ENCODE measurements at regions not wholly inside any gene's neighbourhood (a gene's known extent, or its start where the extent isn't known, plus 50 kb on each side); places are given as distances from the start of the nearest gene placed in this dataset.
"Not testable (repeated sequence)": the region's sequence is repeated elsewhere in the genome, so short reads cannot be mapped to it uniquely, and the experiment has no call there.

- DNase-seq = no peak
Measured at GRCh38 chr10:128568491-128568890, 442.3 kb upstream of the MKI67 start.

GRCh38 chr10:128568990-128569945, 443.0 kb upstream of the MKI67 start:
- DNase-seq = no peak

DNA sequence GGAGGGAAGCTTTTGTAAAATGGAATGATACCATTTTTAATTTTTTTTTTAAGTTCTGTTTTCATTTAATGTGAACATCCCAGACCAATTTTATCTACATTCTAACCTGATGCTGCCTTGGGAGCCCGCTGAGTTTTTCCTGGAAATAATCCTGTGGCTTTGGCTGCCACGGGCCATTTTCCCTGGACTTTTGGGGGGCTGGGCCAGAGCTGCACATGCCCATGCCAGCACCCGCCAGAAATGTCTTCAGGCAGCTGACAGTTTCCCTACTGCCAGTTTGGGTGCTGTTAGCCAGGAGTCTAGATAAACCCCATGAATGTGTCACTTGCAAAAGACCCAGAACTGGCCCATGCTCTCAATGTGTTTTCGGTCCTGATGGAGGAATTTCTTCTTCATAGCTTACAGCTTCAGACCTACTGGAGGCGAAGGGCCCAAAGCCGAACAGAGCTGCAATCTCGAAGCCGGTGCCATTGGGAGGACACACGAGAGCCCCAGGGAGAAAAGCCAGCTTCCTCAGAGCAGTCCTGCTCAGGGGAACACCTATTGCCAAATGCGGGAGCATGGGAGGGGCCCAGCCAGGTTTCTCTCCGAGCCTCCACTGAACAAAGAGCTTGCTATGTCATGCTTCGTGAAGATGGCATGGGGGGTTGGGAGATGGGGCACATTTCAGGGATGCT, 444.2 kb upstream of the MKI67 start:
- no peak for DNase-seq

DNA sequence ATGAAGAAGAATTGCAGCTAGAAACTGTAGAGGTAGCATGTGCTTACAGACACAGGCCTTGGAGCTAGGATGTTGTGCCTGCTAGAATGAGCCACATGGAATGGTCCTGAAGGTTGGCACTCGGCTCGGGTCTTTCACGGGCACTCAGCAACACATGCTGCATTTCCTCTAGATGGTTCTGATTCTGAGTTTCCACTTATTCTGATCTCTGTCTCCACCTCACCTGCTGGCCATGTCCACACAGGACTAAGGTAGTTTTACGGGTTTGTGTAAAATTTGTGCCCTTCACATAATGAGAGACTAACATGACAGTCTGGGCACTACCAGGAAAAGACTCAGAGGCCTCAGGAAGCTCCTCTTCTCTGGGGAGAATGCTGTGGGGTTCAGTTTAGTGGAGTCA, 444.8 kb upstream of the MKI67 start:
- no peak for DNase-seq

- no peak for DNase-seq
Measured at GRCh38 chr10:128571745-128572144, 445.5 kb upstream of the MKI67 start.

GRCh38 chr10:128572696-128573095, 446.5 kb upstream of the MKI67 start:
- no peak for DNase-seq

DNA sequence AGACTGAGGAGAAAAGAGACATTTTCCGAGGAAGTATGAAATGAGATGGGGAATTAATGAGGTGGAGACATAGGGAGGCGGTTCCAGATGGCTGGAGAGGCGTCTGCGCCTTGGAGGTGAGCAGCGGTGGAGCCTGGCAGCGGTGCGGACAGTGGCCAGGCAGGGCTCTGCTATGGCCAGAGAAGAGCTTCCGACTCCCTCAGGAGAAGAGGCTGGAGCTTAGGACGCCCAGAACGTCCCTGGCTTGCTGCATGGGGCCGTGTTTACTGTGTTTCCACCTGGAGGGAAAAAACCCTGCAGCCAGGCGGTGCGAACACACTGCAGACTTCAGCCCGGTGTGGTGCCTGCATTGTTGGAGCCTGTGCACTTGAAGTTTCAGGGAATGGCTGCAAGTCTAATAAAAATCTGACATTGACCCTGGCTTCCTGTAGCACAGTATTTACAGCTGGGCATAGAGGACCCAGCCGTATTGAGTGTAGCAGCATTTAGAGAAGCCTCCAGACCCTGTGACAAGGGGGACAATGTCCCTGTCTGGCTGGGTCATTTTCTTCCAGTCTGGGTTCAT, 447.1 kb upstream of the MKI67 start:
- no peak for DNase-seq

- no peak for DNase-seq
Measured at GRCh38 chr10:128573986-128574385, 447.8 kb upstream of the MKI67 start.

DNA sequence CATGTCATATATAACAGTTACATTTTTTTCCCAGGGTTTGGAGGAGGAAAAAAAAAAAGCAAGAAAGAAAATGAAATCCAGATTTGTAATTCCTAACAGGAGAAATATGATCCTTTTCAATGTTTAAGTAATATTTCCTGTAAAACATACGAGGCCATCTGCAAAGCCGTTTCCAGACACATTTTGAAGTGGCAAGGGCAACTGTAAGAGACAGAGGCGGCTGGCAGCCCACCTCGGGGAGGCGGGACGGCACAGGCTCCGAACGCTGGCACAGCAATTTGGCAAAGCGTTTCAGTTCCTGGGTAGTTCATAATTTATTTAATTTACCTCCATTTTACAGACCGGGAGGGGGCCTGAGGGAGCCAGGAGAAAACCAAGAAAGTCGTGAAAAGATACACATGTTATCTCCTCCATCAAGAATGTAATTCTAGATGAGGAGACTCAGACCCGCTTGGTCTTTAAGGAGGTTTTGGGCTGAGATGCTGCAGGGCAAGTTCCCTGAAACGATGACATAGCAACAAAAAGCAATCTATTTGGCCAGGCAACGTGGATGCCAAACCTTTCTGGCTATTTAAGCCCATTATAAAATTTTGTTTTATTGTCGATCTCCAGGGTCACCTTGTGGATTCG, 448.5 kb upstream of the MKI67 start:
- no peak for DNase-seq

DNA sequence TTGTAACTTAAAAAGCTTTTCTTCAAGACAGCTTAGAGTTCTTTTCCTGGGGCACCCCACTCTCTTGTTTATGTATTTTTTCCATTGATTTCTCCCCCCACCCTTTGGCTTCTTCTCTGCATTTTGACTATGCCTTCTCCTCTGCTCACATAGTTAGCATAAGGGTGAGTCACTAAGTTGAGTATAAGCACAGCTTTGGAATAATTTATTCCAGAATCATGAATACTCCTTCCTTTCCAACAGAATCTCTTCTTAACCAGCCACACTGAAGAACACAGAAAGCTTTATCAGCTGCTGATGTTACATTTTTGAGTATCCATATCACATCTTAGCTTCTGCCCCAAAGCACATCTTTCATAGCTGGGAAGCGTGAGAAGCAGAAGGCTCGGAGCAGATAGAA, 449.5 kb upstream of the MKI67 start:
- no peak for DNase-seq

DNA sequence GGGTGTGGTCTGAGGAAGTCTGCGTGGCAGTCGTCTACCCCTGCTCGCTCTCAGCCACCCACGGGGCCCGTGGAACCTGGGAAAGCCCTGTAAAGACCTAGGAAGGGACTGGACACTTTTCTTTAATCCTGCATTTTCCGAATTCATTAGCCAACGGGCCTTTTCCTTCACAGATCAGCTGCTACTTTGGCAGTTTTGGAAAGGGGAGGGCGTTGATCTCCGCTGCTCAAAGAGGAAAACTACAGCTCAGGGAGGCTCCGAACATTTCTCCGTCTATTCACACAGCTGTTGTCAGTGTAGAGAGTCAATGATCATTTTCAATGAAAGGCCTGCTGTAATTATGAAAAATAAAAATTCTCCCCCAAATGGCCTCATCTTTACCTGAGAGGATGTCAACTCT, 450.1 kb upstream of the MKI67 start:
- DNase-seq = no peak

DNA sequence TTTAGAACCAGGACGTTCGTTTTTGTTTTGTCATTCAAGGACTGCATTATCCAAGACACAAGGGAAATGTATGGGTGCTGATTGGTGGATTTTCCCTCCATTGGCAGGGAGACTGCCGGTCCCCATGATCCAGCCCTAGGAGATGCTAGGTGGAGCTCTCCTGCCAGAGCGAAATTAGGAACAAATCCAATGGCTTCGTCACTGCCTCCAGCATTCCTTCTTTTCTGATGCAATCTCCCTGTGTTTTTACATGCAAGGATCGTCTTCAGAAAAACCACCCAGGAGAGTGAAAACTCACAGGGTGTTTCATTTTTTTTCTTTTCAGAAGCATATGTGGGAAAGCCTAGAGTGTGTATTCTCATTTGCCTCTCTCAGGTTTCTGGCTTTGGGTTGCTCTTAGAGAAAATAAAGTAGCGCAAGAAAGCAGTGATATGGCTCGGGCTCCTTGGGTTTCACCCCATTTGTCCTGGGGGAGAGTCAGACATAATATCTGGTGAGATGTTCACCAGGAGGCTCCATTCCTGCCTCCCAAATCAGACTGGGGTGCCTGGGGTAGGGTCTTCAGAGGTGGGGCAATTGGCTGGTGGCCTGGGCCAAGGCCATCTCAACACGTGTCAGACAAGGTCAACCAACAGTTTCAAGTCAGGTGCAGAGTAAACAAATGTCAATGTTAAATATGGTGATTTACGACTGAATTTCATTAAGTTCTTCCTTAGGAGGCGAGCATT, 450.9 kb upstream of the MKI67 start:
- no peak for DNase-seq

DNA sequence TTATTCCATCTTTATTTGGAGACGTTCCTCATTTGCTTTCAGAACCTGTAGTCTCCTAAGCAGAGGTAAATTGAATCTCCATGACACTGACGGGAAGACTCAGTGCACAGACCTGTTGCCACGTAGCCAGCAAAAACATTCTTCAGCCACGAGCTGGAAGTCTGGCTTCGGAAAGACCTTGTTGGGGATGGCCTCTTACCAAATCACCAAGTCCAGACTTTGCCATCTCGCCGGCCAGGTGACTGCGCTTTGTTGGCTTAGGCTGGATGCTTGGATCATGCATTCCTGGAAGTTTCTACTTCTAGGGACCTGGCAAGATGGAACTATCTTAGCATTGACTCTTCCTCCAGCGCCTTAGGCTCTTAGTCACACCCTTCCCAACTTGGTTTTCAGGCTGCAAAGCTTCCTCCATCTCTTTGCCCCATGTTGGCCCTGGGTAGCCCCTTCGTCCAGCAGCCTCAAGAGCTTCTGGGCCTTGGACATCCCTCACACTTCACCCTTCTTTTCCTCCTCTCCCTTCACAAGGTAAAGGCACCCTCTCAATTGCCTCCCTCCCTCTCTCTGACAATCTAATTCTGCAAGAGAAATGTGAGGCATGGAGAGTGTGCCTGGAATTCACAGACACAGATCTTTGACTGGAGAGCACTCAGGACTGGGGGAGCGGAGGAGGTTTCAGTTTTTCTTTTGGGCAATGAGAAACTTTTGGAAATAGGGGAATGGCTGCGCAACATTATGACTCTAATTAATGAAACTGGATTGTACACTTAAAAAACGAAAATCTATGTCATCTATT, 451.9 kb upstream of the MKI67 start:
- DNase-seq = no peak

DNA sequence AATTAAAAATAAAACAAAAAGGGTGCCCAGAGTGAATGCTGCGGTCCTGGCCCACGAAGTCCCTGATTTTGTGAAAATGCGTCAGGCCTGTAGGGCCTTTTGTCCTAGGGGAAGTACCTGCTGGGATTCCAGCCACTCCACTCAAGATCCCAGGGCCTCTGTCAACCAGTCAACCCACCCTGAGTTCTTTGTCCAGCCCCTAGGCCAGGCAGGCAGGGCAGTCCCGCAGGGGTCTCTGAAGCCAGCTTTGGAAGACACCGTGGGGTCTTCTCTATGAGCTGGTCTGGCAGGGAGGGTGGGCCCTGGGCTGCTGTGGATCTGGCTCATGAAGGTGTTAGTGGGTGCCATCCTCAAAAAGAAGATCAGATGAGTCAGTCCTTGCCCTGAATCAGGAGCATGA, 452.5 kb upstream of the MKI67 start:
- DNase-seq = no peak

DNA sequence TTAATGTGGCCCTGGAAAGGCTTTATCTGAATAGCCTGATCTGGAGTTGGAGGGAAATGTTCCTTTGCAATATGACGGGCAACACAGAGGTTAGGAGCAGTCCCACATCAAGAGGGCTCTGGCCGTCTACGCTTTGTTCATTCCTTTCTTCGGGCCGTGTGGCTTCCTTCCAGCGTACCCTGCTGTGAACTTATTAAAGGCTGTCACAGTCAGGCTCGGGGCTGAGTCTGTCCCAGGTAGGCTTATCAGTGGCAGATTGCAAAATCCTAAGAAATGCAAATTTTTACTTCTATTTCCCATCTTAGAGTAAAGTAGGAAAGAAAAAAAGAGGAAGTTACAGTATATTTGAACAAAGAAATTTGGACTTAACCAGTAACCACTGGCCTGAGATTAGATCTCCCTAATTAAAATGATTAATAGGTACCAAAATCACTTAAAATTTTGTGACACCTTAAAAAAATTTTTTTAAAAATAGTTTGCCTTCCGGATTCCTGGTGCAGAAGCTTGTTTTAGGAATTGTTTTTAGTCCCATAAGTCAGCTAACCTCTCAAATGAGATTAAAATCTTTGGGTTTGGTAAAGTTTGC, 453.1 kb upstream of the MKI67 start:
- no peak for DNase-seq

DNA sequence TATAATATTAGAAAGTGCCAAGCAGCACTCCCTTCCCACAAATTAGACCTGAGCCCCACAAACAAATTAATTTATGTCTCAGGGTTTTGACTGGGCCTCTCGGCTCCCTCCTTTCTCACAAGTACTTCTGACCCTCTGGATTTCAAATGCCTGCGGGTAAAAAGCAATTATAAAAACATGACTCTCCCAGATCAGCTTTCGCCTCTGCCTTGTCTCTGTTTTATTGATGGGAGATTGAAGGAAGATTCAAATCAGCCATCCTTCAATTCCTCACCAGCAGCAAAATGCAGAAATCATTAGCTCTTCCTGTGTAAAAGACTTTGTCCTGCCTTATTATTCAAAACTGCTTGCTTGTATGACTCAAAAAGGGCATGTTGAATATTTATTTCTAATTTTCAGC, 453.7 kb upstream of the MKI67 start:
- DNase-seq = no peak

- DNase-seq = not testable (repeated sequence)
Measured at GRCh38 chr10:128583125-128583524, 456.9 kb upstream of the MKI67 start.

GRCh38 chr10:128586599-128586998, 460.4 kb upstream of the MKI67 start:
- not testable (repeated sequence) for DNase-seq

DNA sequence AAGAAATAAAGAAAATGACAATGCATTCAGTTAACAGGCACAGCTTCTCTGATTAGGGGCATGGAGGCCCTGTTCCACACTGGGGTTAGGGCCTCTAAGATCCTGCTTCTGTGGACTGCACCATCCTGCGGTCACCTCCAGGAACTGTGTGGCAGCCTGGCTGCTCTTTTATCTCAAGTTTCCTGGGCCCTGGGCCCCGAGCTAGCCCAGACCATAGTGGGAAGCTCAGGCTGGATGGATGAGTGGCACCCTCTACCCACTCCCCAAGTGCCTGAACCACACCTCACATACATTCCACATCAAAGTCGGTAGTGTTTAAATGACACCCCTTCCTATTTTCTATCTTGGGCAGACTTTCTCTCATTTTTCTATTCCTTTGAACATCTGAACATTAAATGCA, 461.5 kb upstream of the MKI67 start:
- no peak for DNase-seq

- no peak for DNase-seq
Measured at GRCh38 chr10:128588402-128588801, 462.2 kb upstream of the MKI67 start.

- DNase-seq = no peak
Measured at GRCh38 chr10:128594688-128595087, 468.5 kb upstream of the MKI67 start.

GRCh38 chr10:128596906-128597305, 470.7 kb upstream of the MKI67 start:
- no peak for DNase-seq
